Mesenchymal stem cell (in vitro differentiated cells and primary cell): ENCODE measurements at regions not wholly inside any gene's neighbourhood (a gene's known extent, or its start where the extent isn't known, plus 50 kb on each side); places are given as distances from the start of the nearest gene placed in this dataset.
A peak's percentile ranks its signal among the peaks of the same experiment; 100 is the strongest.

Experiments used
- DNase-seq: peaks from one replicate; pipeline ENCODE4 v3.0.0-alpha.2; 2013
- H2AFZ ChIP-seq: one replicate; pipeline ENCODE4 v1.6.1; 2013; ENCODE audit warnings: low read depth, mild to moderate bottlenecking, control low read depth, inconsistent platforms, low read length, moderate library complexity
- H2AK5ac ChIP-seq: 2 replicates; pipeline ENCODE4 v1.6.1; 2013; ENCODE audit warnings: low read length, moderate library complexity, mild to moderate bottlenecking, inconsistent platforms; ENCODE audit not compliant: severe bottlenecking
- H2BK120ac ChIP-seq: one replicate; pipeline ENCODE4 v1.6.1; 2013; ENCODE audit warnings: low read depth, mild to moderate bottlenecking, inconsistent platforms, low read length, moderate library complexity
- H2BK12ac ChIP-seq, 2 experiments: one replicate each; pipeline ENCODE4 v1.6.1; 2013; ENCODE audit warnings: inconsistent platforms in 2 of 2, low read length in 2 of 2, mild to moderate bottlenecking in 2 of 2, moderate library complexity in 2 of 2, control low read depth in 1 of 2
- H2BK15ac ChIP-seq: one replicate; pipeline ENCODE4 v1.6.1; 2013; ENCODE audit warnings: mild to moderate bottlenecking, low read depth, inconsistent platforms; ENCODE audit not compliant: poor library complexity, severe bottlenecking
- H2BK5ac ChIP-seq: 2 replicates; pipeline ENCODE4 v1.6.1; 2013; ENCODE audit warnings: low read depth, mild to moderate bottlenecking, low read length, control low read depth, inconsistent platforms; ENCODE audit not compliant: poor library complexity, severe bottlenecking
- H3K14ac ChIP-seq, 2 experiments: one replicate each; pipeline ENCODE4 v1.6.1; 2013; ENCODE audit warnings: inconsistent platforms in 2 of 2, low read length in 2 of 2, control low read depth in 1 of 2, mild to moderate bottlenecking in 1 of 2, moderate library complexity in 1 of 2
- H3K18ac ChIP-seq, 2 experiments: one replicate each; pipeline ENCODE4 v1.6.1; 2013; ENCODE audit warnings: inconsistent platforms in 2 of 2, low read length in 2 of 2, control low read depth in 1 of 2, low read depth in 1 of 2, mild to moderate bottlenecking in 1 of 2
- H3K23ac ChIP-seq, 2 experiments: one replicate each; pipeline ENCODE4 v1.6.1; 2013; ENCODE audit warnings: inconsistent platforms in 2 of 2, low read length in 2 of 2, mild to moderate bottlenecking in 2 of 2, moderate library complexity in 2 of 2, control low read depth in 1 of 2
- H3K27ac ChIP-seq: 2 replicates; pipeline ENCODE4 v1.5.1; 2013; ENCODE audit warnings: mild to moderate bottlenecking, moderate library complexity, low read length, control low read depth, inconsistent platforms; ENCODE audit not compliant: poor library complexity, severe bottlenecking
- H3K27me3 ChIP-seq, 2 experiments: 2 replicates each; pipeline versions ENCODE4 v1.6.1 to v1.7.0; 2013; ENCODE audit warnings: low read length in 2 of 2, mild to moderate bottlenecking in 2 of 2, moderate library complexity in 2 of 2, control low read depth in 1 of 2, inconsistent platforms in 1 of 2; ENCODE audit not compliant: control insufficient read depth in 1 of 2, insufficient read depth in 1 of 2
- H3K36me3 ChIP-seq, 2 experiments: 2 replicates each; pipeline versions ENCODE4 v1.6.1 to v1.7.0; 2013; ENCODE audit warnings: low read length in 2 of 2, control low read depth in 1 of 2, inconsistent platforms in 1 of 2, low read depth in 1 of 2, mild to moderate bottlenecking in 1 of 2; ENCODE audit not compliant: insufficient read depth in 2 of 2, control insufficient read depth in 1 of 2
- H3K4ac ChIP-seq, 2 experiments: one replicate each; pipeline ENCODE4 v1.6.1; 2013; ENCODE audit warnings: inconsistent platforms in 2 of 2, low read length in 2 of 2, mild to moderate bottlenecking in 2 of 2, moderate library complexity in 2 of 2, control low read depth in 1 of 2, low read depth in 1 of 2
- H3K4me1 ChIP-seq: 2 replicates; pipeline ENCODE4 v1.6.1; 2013; ENCODE audit warnings: low read depth, low read length, control low read depth; ENCODE audit not compliant: control insufficient read depth, insufficient read depth
- H3K4me2 ChIP-seq: 2 replicates; pipeline ENCODE4 v1.6.1; 2013; ENCODE audit warnings: low read length, mild to moderate bottlenecking, inconsistent platforms; ENCODE audit not compliant: poor library complexity, severe bottlenecking
- H3K4me3 ChIP-seq, 2 experiments: 2 replicates each; pipeline versions ENCODE4 v1.5.1 to v1.7.0; 2013; ENCODE audit warnings: low read length in 2 of 2, mild to moderate bottlenecking in 2 of 2, control low read depth in 1 of 2, low read depth in 1 of 2; ENCODE audit not compliant: insufficient read depth in 1 of 2
- H3K79me1 ChIP-seq: replicated peaks from 2 replicates; pipeline ENCODE4 v1.6.1; 2013; ENCODE audit warnings: mild to moderate bottlenecking, control low read depth, low read length, inconsistent platforms; ENCODE audit not compliant: poor library complexity, severe bottlenecking
- H3K9ac ChIP-seq: 2 replicates; pipeline ENCODE4 v1.7.0; 2013; ENCODE audit warnings: mild to moderate bottlenecking, low read length, moderate library complexity
- H3K9me3 ChIP-seq: 2 replicates; pipeline ENCODE4 v1.7.0; 2013; ENCODE audit warnings: mild to moderate bottlenecking, low read length; ENCODE audit not compliant: control insufficient read depth
- H4K8ac ChIP-seq: one replicate; pipeline ENCODE4 v1.6.1; 2013; ENCODE audit warnings: inconsistent platforms, mild to moderate bottlenecking, low read length, moderate library complexity
- H4K91ac ChIP-seq: one replicate; pipeline ENCODE4 v1.6.1; 2013; ENCODE audit warnings: mild to moderate bottlenecking, low read length, inconsistent platforms
- WGBS: methylation state at CpG from one replicate; pipeline ENCODE4 v1.1.7; 2013; ENCODE audit warnings: mixed read lengths; 5-methylcytosine and 5-hydroxymethylcytosine counted together

GRCh38 chr14:97490521-97491070, 693.4 kb downstream of the VRK1 start:
- H3K4ac ChIP-seq: no peak overlapping the region
- no peak overlapping the region for H2BK12ac ChIP-seq
- H2BK15ac ChIP-seq: no peak overlapping the region
- no peak overlapping the region for H2BK120ac ChIP-seq
- H2BK5ac ChIP-seq: no peak overlapping the region
- H3K4me2 ChIP-seq: no peak overlapping the region
- no peaks in the 10 kb centered on the region for H3K36me3 ChIP-seq
- no peak for DNase-seq
- no peaks in the 10 kb centered on the region for H3K27me3 ChIP-seq
- no peak overlapping the region for H3K14ac ChIP-seq
- no peaks in the 10 kb centered on the region for H3K4me1 ChIP-seq
- no peak overlapping the region for H3K23ac ChIP-seq
- H3K18ac ChIP-seq: no peak overlapping the region
- H3K9me3 ChIP-seq: peaks cover 24% of the 10 kb centered on the region
- H3K9ac ChIP-seq: no peak overlapping the region
- no peak overlapping the region for H3K27ac ChIP-seq
- no peaks in the 10 kb centered on the region for H3K79me1 ChIP-seq
- H2AK5ac ChIP-seq: no peak overlapping the region
- no peak overlapping the region for H4K91ac ChIP-seq
- WGBS: 93% methylated on average over 5 of the region's 10 CpGs
- no peak overlapping the region for H4K8ac ChIP-seq
- no peak overlapping the region for H2AFZ ChIP-seq
- H3K4me3 ChIP-seq: no peak overlapping the region

- Histone ChIP-seq H3K4me3 (no peak overlapping the region), H3K9ac (no peak overlapping the region), H4K8ac (no peak overlapping the region), H2AFZ (no peak overlapping the region), H3K27me3 (no peaks in the 10 kb centered on the region), H2BK15ac (no peak overlapping the region), H2BK12ac (no peak overlapping the region), H3K9me3 (peaks cover 24% of the 10 kb centered on the region), H3K23ac (no peak overlapping the region), H2BK5ac (no peak overlapping the region), H3K4ac (no peak overlapping the region), H4K91ac (no peak overlapping the region), H2AK5ac (no peak overlapping the region), H3K4me1 (no peaks in the 10 kb centered on the region), H3K4me2 (no peak overlapping the region), H3K79me1 (no peaks in the 10 kb centered on the region), H3K14ac (no peak overlapping the region), H3K18ac (no peak overlapping the region), H3K36me3 (no peaks in the 10 kb centered on the region), H3K27ac (no peak overlapping the region), H2BK120ac (no peak overlapping the region)
- WGBS: 39% methylated on average over 4 of the region's 5 CpGs
- no peak for DNase-seq
These were observed 694.5 kb downstream of the VRK1 start for GRCh38 chr14:97491697-97492096.

GRCh38 chr14:97499790-97500481, 702.8 kb downstream of the VRK1 start:
- Histone ChIP-seq H2BK12ac (no peak overlapping the region), H3K4me2 (no peak overlapping the region), H3K4me3 (no peak overlapping the region), H2BK120ac (no peak overlapping the region), H4K91ac (peak overlapping the region; percentile 18), H3K4me1 (no peaks in the 10 kb centered on the region), H2BK15ac (no peak overlapping the region), H3K27me3 (no peaks in the 10 kb centered on the region), H4K8ac (no peak overlapping the region), H3K18ac (no peak overlapping the region), H3K27ac (no peak overlapping the region), H3K36me3 (no peaks in the 10 kb centered on the region), H3K79me1 (no peaks in the 10 kb centered on the region), H3K4ac (no peak overlapping the region), H3K9ac (no peak overlapping the region), H2AK5ac (no peak overlapping the region), H3K14ac (no peak overlapping the region), H2BK5ac (no peak overlapping the region), H2AFZ (no peak overlapping the region), H3K9me3 (peaks cover 7% of the 10 kb centered on the region), H3K23ac (no peak overlapping the region)
- 55% methylated on average over 6 of the region's 6 CpGs for WGBS
- no peak for DNase-seq

- Histone ChIP-seq H3K18ac (no peak overlapping the region), H4K91ac (no peak overlapping the region), H4K8ac (no peak overlapping the region), H3K79me1 (no peaks in the 10 kb centered on the region), H3K36me3 (no peaks in the 10 kb centered on the region), H3K4ac (no peak overlapping the region), H3K9ac (no peak overlapping the region), H2BK15ac (no peak overlapping the region), H3K4me3 (no peak overlapping the region), H3K14ac (no peak overlapping the region), H2BK5ac (no peak overlapping the region), H2BK120ac (no peak overlapping the region), H3K27ac (no peak overlapping the region), H2AFZ (no peak overlapping the region), H2AK5ac (no peak overlapping the region), H3K23ac (no peak overlapping the region), H3K4me1 (no peaks in the 10 kb centered on the region), H3K27me3 (no peaks in the 10 kb centered on the region), H2BK12ac (no peak overlapping the region), H3K9me3 (peaks cover 17% of the 10 kb centered on the region), H3K4me2 (no peak overlapping the region)
- no peak for DNase-seq
- 47% methylated on average over 2 of the region's 2 CpGs for WGBS
These were observed 709.4 kb downstream of the VRK1 start for GRCh38 chr14:97506626-97507025.
